NCI-H1930 (cell line): ENCODE measurements at regions not wholly inside any gene's neighbourhood (a gene's known extent, or its start where the extent isn't known, plus 50 kb on each side); places are given as distances from the start of the nearest gene placed in this dataset.
"Not testable (repeated sequence)": the region's sequence is repeated elsewhere in the genome, so short reads cannot be mapped to it uniquely, and the experiment has no call there.

Experiments used
- DNase-seq, 2 experiments: peaks; one replicate each; lab custom pipeline; 2025; lab: John Stamatoyannopoulos, UW

- DNase-seq, result no peak
These were observed 67.2 kb upstream of the ZNF527 start for GRCh38 chr19:37303591-37304171.

- peak; percentile 67 to 85 for DNase-seq
These were observed 66.6 kb upstream of the ZNF527 start for GRCh38 chr19:37304190-37304883.

- DNase-seq, result no peak
These were observed 66.0 kb upstream of the ZNF527 start for GRCh38 chr19:37304884-37305255.

GRCh38 chr19:37306383-37306963 lies 64.4 kb upstream of the ZNF527 start:
- no peak for DNase-seq

- DNase-seq, result no peak
These were observed 60.9 kb upstream of the ZNF527 start for GRCh38 chr19:37309834-37310575.

- DNase-seq, result peak; percentile 37 to 53
These were observed 58.2 kb upstream of the ZNF527 start for GRCh38 chr19:37312531-37313334.

GRCh38 chr19:37313335-37313627 lies 57.6 kb upstream of the ZNF527 start:
- DNase-seq, result no peak

- peak; percentile 95 to 97 for DNase-seq
These were observed 53.3 kb upstream of the ZNF527 start for GRCh38 chr19:37317403-37318209.

GRCh38 chr19:37320988-37321387 lies 49.9 kb upstream of the ZNF527 start:
- not testable (repeated sequence) for DNase-seq
